ENCODE measurements at regions not wholly inside any gene's neighbourhood (a gene's known extent, or its start where the extent isn't known, plus 50 kb on each side); places are given as distances from the start of the nearest gene placed in this dataset.
"Not testable (repeated sequence)": the region's sequence is repeated elsewhere in the genome, so short reads cannot be mapped to it uniquely, and the experiment has no call there.

DNA sequence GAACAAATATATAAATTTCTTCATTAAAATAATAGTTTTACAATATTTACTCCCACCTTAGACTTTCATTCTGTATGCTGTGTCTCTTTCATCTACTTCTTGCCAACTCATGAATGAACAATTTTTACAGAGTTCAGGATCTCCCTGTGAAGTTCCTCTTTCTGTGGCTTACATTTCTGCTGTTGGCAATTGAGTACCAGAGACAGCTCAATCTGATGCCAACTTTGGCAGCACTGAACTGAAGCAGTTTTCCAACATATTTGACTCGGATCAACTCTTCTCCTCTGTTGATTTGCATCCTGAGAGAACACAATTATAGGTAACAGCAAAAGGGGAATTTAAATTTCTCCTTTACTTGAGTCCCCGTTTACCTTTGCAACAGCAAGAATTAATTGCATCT, 1262.2 kb downstream of the EFNA5 start:
- DNase-seq, result no peak

DNA sequence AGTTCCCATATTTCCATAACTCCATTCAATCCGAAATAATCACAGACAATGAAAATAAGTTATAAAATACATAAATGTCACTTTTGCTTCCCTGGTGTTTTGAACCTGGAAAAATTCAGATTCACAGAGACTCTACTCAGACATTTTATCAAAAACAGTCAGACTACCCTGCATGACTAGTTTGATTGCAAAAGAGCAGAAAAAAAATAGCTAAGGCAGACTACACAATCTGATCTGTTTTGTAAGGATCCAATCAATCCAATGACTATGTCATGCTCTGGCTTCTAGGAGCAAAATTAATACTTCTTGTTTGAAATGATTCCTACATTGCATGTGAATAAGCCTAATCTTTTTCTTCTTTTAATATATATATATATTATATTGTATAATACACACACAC, 1262.6 kb downstream of the EFNA5 start:
- no peak for DNase-seq

DNA sequence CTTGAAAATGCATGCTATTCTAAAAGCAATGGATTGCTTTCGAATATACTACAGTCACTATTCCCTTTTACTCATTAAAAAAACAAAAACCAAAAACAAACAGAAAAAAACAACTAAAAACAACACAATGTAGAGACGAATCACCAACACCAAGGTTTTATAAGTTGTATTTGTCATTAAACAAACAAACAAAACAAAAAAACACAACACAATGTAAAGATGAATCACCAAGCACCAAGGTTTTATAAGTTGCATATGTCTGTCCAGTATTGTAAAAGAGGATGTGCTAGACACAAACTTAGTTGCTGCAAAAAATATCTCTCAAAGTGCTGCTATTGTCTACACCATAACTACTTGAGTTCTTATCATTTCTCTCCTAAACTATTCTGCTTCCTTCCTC, 1269.2 kb downstream of the EFNA5 start:
- no peak for DNase-seq

- DNase-seq, result no peak
Measured at GRCh38 chr5:106399391-106399790, 1271.3 kb downstream of the EFNA5 start.

GRCh38 chr5:106397700-106398099, 1273.0 kb downstream of the EFNA5 start:
- DNase-seq, result no peak

DNA sequence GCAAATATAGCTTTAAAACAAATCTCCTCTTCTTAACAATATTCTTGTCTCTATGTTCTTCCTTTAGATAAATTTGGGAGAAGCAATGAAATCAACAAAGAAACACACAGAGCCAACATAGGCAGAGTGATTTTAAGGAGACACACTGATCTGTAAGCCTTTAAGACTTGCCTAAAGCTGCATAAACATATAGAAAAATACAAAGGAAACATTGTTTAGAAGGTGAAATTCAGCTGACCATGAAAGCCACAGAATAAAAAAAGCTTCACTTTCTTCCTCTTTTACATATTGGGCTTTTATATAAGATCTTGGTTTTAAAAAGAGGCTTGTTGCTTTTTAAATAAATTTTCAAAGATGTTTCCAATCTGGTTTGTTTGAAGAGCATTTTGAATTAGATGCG, 1277.5 kb downstream of the EFNA5 start:
- DNase-seq, result no peak

GRCh38 chr5:106392766-106393165, 1278.0 kb downstream of the EFNA5 start:
- no peak for DNase-seq

DNA sequence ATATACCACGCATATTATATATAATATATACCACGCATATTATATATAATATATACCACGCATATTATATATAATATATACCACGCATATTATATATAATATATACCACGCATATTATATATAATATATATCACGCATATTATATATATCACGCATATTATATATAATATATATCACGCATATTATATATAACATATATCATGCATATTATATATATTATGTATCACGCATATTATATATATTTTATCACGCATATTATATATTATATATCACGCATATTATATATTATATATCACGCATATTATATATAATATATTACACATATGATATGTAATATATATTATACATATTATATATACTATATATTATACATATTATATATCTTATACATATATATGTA, 1283.0 kb downstream of the EFNA5 start:
- DNase-seq, result not testable (repeated sequence)

DNA sequence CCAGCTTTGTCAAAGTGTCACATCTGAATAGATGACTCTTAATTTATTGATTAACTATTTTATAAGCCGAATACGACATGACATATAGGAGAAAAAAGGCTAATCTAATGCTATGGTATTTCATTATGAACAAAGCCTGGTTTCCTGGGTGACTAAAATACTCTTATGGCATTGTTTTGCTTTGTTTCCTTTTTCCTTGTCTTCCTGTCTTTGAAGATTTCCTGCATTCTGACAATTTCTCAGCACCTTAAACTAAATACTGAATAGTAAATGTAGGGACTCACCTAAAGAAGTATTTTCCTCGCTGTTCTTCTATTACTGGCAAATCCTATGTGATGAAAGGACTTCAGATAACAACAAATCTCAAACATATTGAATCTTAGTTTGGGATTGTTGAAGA, 1284.5 kb downstream of the EFNA5 start:
- no peak for DNase-seq

GRCh38 chr5:106380736-106381135, 1290.0 kb downstream of the EFNA5 start:
- no peak for DNase-seq

- no peak for DNase-seq
Measured at GRCh38 chr5:106376522-106376921, 1294.2 kb downstream of the EFNA5 start.

GRCh38 chr5:106374956-106375355, 1295.8 kb downstream of the EFNA5 start:
- no peak for DNase-seq

DNA sequence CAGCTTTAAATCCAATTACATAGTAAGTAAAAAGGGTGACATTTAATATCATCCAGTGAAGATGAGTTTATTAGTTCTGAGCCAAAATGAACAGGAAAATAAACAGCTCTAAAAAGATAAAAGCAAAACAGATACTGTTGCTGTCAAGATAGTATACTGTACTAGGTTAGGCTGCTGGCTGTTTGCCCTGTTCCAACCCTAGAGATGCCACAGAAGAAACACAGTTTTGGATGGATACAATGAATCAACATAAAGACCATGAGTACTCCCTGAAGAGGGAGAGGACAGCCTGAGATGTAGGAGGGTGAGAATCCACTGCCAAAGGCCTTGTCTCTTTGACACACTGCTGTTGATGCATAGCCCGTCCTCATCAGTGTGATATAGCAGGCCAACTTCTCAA, 1302.7 kb downstream of the EFNA5 start:
- no peak for DNase-seq

GRCh38 chr5:106367281-106367680, 1303.5 kb downstream of the EFNA5 start:
- DNase-seq, result no peak

- no peak for DNase-seq
Measured at GRCh38 chr5:106363578-106363977, 1307.2 kb downstream of the EFNA5 start.

DNA sequence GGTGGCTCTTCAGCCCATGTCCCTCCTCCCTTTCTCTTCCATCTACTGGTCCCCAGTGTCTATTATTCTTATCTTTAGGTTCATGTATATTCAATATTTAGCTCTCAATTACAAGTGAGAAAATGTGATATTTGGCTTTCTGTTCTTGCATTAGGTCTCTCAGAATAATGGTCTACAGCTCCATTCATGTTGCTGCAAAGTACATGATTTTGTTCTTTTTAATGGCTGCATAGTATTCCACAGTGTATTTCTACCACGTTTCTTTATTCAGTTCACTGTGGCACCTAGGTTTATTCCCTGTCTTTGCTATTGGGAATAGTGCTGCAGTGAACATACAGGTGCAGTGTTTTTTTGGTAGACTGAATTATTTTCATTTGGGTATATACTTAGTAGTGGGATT, 1308.8 kb downstream of the EFNA5 start:
- no peak for DNase-seq

DNA sequence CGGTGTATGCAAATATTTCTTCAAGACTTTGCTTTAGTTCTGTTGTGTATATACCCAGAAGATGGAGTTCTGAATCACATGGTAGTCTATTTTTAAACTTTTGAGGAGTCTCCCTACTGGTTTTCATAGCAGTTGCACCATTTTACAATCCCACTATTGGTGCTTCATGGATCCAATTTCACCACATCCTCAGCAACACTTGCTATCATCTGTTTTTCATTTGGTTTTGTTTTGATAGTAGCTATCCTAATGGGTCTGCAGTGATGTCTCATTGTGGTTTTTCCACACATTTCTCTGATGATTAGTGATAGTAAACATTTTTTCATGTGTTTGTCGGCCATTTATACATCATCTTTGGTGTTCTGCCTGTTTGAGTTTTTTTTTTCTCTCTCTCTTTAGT, 1339.3 kb downstream of the EFNA5 start:
- no peak for DNase-seq

GRCh38 chr5:106324356-106324755, 1346.4 kb downstream of the EFNA5 start:
- DNase-seq, result no peak

GRCh38 chr5:106321242-106321641, 1349.5 kb downstream of the EFNA5 start:
- no peak for DNase-seq

DNA sequence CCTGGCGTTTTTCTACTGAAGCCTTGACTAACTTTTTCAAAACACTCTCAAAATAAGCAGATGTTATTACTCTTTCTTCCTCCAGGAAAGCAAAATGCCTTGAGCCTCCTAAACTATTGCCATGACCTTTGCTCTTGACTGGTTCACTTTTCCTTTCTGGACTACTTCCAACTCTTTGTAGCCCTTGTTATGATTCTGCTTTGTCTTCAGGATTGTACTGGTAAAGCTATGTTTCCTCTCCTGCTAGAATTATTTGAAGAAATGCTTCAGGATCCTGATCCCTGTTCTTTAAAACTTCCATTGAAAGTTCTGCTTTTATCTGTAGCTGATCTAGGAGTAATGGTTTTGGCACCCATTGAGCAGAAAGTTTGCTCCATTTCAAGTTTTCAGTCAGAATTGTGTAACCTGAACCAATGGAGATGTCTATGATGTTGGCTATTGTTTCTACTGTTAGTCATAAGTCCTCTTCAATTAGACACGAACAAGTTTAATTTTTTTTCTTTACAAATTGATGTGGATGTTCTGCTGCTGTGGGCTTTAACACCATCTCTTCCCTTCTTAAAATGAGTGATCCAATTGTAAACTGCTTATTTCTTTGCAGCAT, 1356.4 kb downstream of the EFNA5 start:
- DNase-seq, result no peak

- no peak for DNase-seq
Measured at GRCh38 chr5:106312360-106312759, 1358.4 kb downstream of the EFNA5 start.

GRCh38 chr5:106311230-106311915, 1359.4 kb downstream of the EFNA5 start:
- DNase-seq, result no peak

GRCh38 chr5:106307265-106307664, 1363.5 kb downstream of the EFNA5 start:
- DNase-seq, result no peak

DNA sequence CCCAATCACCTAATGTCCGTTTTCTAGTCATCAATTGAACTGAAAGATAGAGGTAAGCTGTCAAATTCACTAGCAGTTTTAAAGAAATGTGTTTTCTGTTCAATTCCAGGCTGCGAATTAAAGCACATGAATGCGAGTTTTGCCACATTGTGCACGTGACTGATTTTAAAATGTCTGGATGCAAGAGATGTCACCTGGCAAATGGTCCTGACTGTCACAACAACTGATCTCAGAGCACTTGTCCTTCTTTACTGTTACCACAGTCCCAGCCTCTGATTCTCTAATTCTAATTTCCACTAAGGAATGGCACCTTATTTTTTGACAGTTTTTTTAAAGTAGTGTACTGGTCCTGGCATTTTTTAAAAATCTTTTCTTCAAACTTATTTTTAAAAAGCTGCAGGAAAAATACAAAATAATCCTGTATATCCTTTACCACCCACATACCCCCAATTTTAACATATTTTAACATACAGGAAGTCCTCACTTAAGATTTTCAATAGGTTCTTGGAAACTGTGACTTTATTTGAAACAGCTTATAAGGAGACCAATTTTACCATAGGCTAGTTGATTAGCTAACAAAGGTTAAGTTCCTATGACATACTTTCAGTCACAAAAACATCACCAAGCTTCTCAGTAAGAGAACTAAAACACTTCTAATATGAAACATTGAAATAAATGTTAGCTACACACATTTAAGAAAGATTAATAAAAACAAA, 1364.3 kb downstream of the EFNA5 start:
- no peak for DNase-seq

All from activated gamma-delta T cell (primary cell).